ENCODE measurements at regions not wholly inside any gene's neighbourhood (a gene's known extent, or its start where the extent isn't known, plus 50 kb on each side); places are given as distances from the start of the nearest gene placed in this dataset.

GRCh38 chr10:6918305-6918704 is 338.2 kb upstream of the PRKCQ start:
- H3K27me3 ChIP-seq (ENCODE audit: insufficient read depth, low read length): peaks cover 14% of the 10 kb centered on the region
- H3K9me3 ChIP-seq (ENCODE audit: control insufficient read depth in 1 of 2, insufficient read depth in 1 of 2, low read depth in 1 of 2, low read length in 2 of 2): no peaks in the 10 kb centered on the region
- H3K9ac ChIP-seq (ENCODE audit: low read length): no peak overlapping the region
- H3K4me3 ChIP-seq (replicated peaks in 1 of 2; ENCODE audit: low read depth in 1 of 2, low read length in 2 of 2): no peak overlapping the region
- no peak overlapping the region for H3K27ac ChIP-seq (ENCODE audit: low read depth, low read length)
- intact Hi-C loops (cut with micrococcal nuclease): no loop called here
- H3K79me2 ChIP-seq (ENCODE audit: insufficient read depth, low read length): no peaks in the 10 kb centered on the region
- DNase-seq (ENCODE audit: low read depth, low spot score) (no peak), ATAC-seq (0 out of 2 replicates have a peak, but pooled peaks have one; percentile 43)
- ChIA-PET POLR2A (interaction anchor here (0.6 kb wide), 1 partner anchor 548 kb away, joined by 3 read pairs; no protein-coding TSS in a partner anchor), RAD21 (ENCODE audit: low non-redundant PET in 1 of 2, low total read pairs in 2 of 2, uncharacterized antibody in 2 of 2, unreplicated experiment in 2 of 2) (no interaction called here), CTCF (no interaction called here)
- H3K4me2 ChIP-seq (ENCODE audit: low read length): no peak overlapping the region
- no TSS peak for BruUV-seq (replicated peaks)
- H2AFZ ChIP-seq (ENCODE audit: low read depth, low read length, poor library complexity, severe bottlenecking): no peak overlapping the region
- H4K20me1 ChIP-seq (ENCODE audit: insufficient read depth): no peaks in the 10 kb centered on the region
- TF ChIP-seq TCF7L2 (IDR thresholded peaks at IDR 0.05; ENCODE audit: borderline replicate concordance, extremely low read depth, insufficient read depth, insufficient read length): no peak
- TF ChIP-seq CTCF (IDR thresholded peaks at IDR 0.05 in 2 of 3, conservative IDR thresholded peaks at IDR 0.05 in 1 of 3; ENCODE audit: borderline replicate concordance in 1 of 3, insufficient read depth in 1 of 3, low read depth in 2 of 3, low read length in 2 of 3): peak; percentile 11 to 58 (median 55); a peak in 4 of 6 replicates
- peak; percentile 25; the same call in 1 of the 2 replicates for TF ChIP-seq RAD21 (IDR thresholded peaks at IDR 0.05; ENCODE audit: low read depth)
- TF ChIP-seq SIN3A (IDR thresholded peaks at IDR 0.05; ENCODE audit: low read depth): no peak
- no peaks in the 10 kb centered on the region for H3K4me1 ChIP-seq (ENCODE audit: control insufficient read depth in 1 of 2, insufficient read depth in 2 of 2, low read length in 2 of 2)
- no peaks in the 10 kb centered on the region for H3K9me2 ChIP-seq (ENCODE audit: insufficient read depth)
- no peaks in the 10 kb centered on the region for H3K36me3 ChIP-seq (ENCODE audit: control insufficient read depth in 1 of 2, insufficient read depth in 2 of 2, low read length in 2 of 2)

GRCh38 chr10:6917125-6917524 is 337.0 kb upstream of the PRKCQ start:
- ATAC-seq (no peak), DNase-seq (ENCODE audit: low read depth, low spot score) (no peak)
- Histone ChIP-seq H2AFZ (ENCODE audit: low read depth, low read length, poor library complexity, severe bottlenecking) (no peak overlapping the region), H3K27ac (ENCODE audit: low read depth, low read length) (no peak overlapping the region), H3K4me1 (ENCODE audit: control insufficient read depth in 1 of 2, insufficient read depth in 2 of 2, low read length in 2 of 2) (no peaks in the 10 kb centered on the region), H3K27me3 (ENCODE audit: insufficient read depth, low read length) (peaks cover 17% of the 10 kb centered on the region), H3K9me2 (ENCODE audit: insufficient read depth) (no peaks in the 10 kb centered on the region), H3K36me3 (ENCODE audit: control insufficient read depth in 1 of 2, insufficient read depth in 2 of 2, low read length in 2 of 2) (no peaks in the 10 kb centered on the region), H3K4me2 (ENCODE audit: low read length) (no peak overlapping the region), H3K9ac (ENCODE audit: low read length) (no peak overlapping the region), H3K79me2 (ENCODE audit: insufficient read depth, low read length) (no peaks in the 10 kb centered on the region), H3K4me3 (replicated peaks in 1 of 2; ENCODE audit: low read depth in 1 of 2, low read length in 2 of 2) (no peak overlapping the region), H4K20me1 (ENCODE audit: insufficient read depth) (no peaks in the 10 kb centered on the region), H3K9me3 (ENCODE audit: control insufficient read depth in 1 of 2, insufficient read depth in 1 of 2, low read depth in 1 of 2, low read length in 2 of 2) (no peaks in the 10 kb centered on the region)
- ChIA-PET CTCF (no interaction called here), POLR2A (no interaction called here), RAD21 (ENCODE audit: low non-redundant PET in 1 of 2, low total read pairs in 2 of 2, uncharacterized antibody in 2 of 2, unreplicated experiment in 2 of 2) (interaction anchor here in 1 of 2 experiments (0.5 kb wide), 1 partner anchor 24 kb away, joined by 5 read pairs; no protein-coding TSS in a partner anchor)
- no TSS peak for BruUV-seq (replicated peaks)
- intact Hi-C loops (cut with micrococcal nuclease): no loop called here
- TF ChIP-seq POLR2A (IDR thresholded peaks at IDR 0.05; ENCODE audit: borderline replicate concordance, extremely low read depth, insufficient read depth, insufficient read length): no peak
- TF ChIP-seq FOSL1 (IDR thresholded peaks at IDR 0.05; ENCODE audit: low read depth): no peak
- no peak for TF ChIP-seq CBX3 (IDR thresholded peaks at IDR 0.05; ENCODE audit: low read depth)
- no peak for TF ChIP-seq ZBTB33 (IDR thresholded peaks at IDR 0.05; ENCODE audit: extremely low read depth, insufficient replicate concordance, low read length)
- no peak for TF ChIP-seq EZH2phosphoT487 (IDR thresholded peaks at IDR 0.05; ENCODE audit: borderline replicate concordance)
- no peak for TF ChIP-seq CTCF (IDR thresholded peaks at IDR 0.05 in 2 of 3, conservative IDR thresholded peaks at IDR 0.05 in 1 of 3; ENCODE audit: borderline replicate concordance in 1 of 3, insufficient read depth in 1 of 3, low read depth in 2 of 3, low read length in 2 of 3)
- TF ChIP-seq YY1 (IDR thresholded peaks at IDR 0.05; ENCODE audit: extremely low read depth, insufficient replicate concordance, low read depth, low read length): no peak

All from HCT116 (cell line).